Osteocyte (in vitro differentiated cells): ENCODE measurements at regions not wholly inside any gene's neighbourhood (a gene's known extent, or its start where the extent isn't known, plus 50 kb on each side); places are given as distances from the start of the nearest gene placed in this dataset.
"Not testable (repeated sequence)": the region's sequence is repeated elsewhere in the genome, so short reads cannot be mapped to it uniquely, and the experiment has no call there.

Experiments
- DNase-seq: peaks from one replicate; pipeline ENCODE4 v3.0.0; 2021; ENCODE audit warnings: mixed read lengths; ENCODE audit not compliant: unreplicated experiment; ENCODE audit errors: extremely low spot score
- H3K27ac Mint-ChIP-seq: one replicate; pipeline ENCODE4 v1.8.0; 2021; ENCODE audit warnings: mild to moderate bottlenecking, mixed read lengths; ENCODE audit not compliant: unreplicated experiment
- H3K27me3 Mint-ChIP-seq: one replicate; pipeline ENCODE4 v1.8.0; 2021; ENCODE audit warnings: mixed read lengths; ENCODE audit not compliant: unreplicated experiment
- H3K36me3 Mint-ChIP-seq: one replicate; pipeline ENCODE4 v1.8.0; 2021; ENCODE audit warnings: mixed read lengths; ENCODE audit not compliant: unreplicated experiment
- H3K4me1 Mint-ChIP-seq: one replicate; pipeline ENCODE4 v1.8.0; 2021; ENCODE audit warnings: mixed read lengths; ENCODE audit not compliant: unreplicated experiment
- H3K4me3 Mint-ChIP-seq: one replicate; pipeline ENCODE4 v1.8.0; 2021; ENCODE audit warnings: mild to moderate bottlenecking, moderate library complexity, mixed read lengths; ENCODE audit not compliant: unreplicated experiment
- H3K9me3 Mint-ChIP-seq: one replicate; pipeline ENCODE4 v1.8.0; 2021; ENCODE audit warnings: mixed read lengths; ENCODE audit not compliant: unreplicated experiment
- TF ChIP-seq, protein P1 (sequence below): fragments of 200-600 bp; sonication (generic); IDR thresholded peaks from 2 replicates; pipeline ENCODE4 v1.5.0; 2021; ENCODE audit warnings: antibody characterized with exemption, mild to moderate bottlenecking, moderate library complexity

GRCh38 chr1:55768327-55768952 is 553.3 kb upstream of the USP24 start:
- peaks cover 14% of the 10 kb centered on the region for H3K4me1 Mint-ChIP-seq
- no peaks in the 10 kb centered on the region for H3K27me3 Mint-ChIP-seq
- no peaks in the 10 kb centered on the region for H3K36me3 Mint-ChIP-seq
- H3K4me3 Mint-ChIP-seq = no peak overlapping the region
- TF ChIP-seq, protein P1, sequence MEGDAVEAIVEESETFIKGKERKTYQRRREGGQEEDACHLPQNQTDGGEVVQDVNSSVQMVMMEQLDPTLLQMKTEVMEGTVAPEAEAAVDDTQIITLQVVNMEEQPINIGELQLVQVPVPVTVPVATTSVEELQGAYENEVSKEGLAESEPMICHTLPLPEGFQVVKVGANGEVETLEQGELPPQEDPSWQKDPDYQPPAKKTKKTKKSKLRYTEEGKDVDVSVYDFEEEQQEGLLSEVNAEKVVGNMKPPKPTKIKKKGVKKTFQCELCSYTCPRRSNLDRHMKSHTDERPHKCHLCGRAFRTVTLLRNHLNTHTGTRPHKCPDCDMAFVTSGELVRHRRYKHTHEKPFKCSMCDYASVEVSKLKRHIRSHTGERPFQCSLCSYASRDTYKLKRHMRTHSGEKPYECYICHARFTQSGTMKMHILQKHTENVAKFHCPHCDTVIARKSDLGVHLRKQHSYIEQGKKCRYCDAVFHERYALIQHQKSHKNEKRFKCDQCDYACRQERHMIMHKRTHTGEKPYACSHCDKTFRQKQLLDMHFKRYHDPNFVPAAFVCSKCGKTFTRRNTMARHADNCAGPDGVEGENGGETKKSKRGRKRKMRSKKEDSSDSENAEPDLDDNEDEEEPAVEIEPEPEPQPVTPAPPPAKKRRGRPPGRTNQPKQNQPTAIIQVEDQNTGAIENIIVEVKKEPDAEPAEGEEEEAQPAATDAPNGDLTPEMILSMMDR = no peak
- no peak for DNase-seq
- peaks cover 4% of the 10 kb centered on the region for H3K9me3 Mint-ChIP-seq
- H3K27ac Mint-ChIP-seq = no peak overlapping the region

GRCh38 chr1:55767171-55767570 is 552.0 kb upstream of the USP24 start:
- TF ChIP-seq, protein P1 = no peak
- Mint-ChIP-seq H3K4me1 (peaks cover 14% of the 10 kb centered on the region), H3K36me3 (no peaks in the 10 kb centered on the region), H3K27ac (no peak overlapping the region), H3K27me3 (no peaks in the 10 kb centered on the region), H3K9me3 (peaks cover 8% of the 10 kb centered on the region), H3K4me3 (no peak overlapping the region)
- DNase-seq = no peak

DNA sequence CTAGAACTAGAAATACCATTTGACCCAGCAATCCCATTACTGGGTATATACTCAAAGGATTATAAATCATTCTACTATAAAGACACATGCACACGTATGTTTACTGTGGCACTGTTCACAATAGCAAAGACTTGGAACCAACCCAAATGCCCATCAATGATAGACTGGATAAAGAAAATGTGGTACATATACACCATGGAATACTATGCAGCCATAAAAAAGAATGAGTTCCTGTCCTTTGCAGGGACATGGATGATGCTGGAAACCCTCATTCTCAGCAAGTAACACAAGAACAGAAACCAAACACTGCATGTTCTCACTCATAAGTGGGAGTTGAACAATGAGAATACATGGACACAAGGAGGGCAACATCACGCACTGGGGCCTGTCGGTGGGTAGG is 550.3 kb upstream of the USP24 start:
- H3K4me1 Mint-ChIP-seq = peaks cover 14% of the 10 kb centered on the region
- H3K4me3 Mint-ChIP-seq, DNase-seq, H3K36me3 Mint-ChIP-seq, H3K27me3 Mint-ChIP-seq, H3K27ac Mint-ChIP-seq: not testable (repeated sequence)
- H3K9me3 Mint-ChIP-seq = peaks cover 10% of the 10 kb centered on the region

DNA sequence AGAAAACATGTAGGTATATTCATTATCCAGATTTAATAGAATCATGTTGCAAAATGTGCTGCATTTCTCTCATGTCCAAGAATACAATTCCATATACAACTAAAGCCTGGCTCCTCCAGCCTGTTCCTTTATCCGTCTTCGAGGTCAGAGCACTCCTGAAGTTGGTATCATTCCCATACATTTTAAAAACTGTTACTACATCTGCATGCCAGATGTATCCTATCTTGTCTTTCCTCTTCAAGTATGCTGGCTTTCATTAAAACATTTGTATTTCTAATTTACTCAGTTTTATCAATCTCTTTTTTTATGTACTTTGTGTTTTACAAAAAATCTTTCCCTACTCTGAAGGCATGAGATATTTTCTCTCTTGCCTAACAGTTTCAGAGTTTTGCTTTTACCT is 536.6 kb upstream of the USP24 start:
- Mint-ChIP-seq H3K36me3 (peaks cover 14% of the 10 kb centered on the region), H3K4me1 (no peaks in the 10 kb centered on the region)
- no peak for DNase-seq

DNA sequence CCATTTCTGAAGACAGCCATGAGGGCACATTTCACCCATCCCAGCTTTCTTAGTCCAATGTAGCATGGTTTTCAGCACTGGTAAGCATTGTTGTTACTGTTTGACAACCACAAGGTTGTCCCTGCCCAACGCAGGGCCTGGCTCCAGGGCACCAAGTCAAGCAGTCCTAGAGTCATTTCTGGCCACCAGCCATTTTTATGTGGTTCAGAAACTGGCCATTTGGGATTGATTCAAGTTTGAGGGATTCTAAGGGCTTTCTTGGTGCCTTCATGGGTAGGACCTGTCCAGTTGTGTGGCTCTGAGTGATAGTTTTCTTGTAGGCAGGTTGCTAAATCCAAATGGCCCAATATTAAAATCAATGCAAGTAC is 535.4 kb upstream of the USP24 start:
- TF ChIP-seq, protein P1 = no peak
- no peak overlapping the region for H3K27ac Mint-ChIP-seq
- peaks cover 24% of the 10 kb centered on the region for H3K9me3 Mint-ChIP-seq
- no peak overlapping the region for H3K4me3 Mint-ChIP-seq
- no peaks in the 10 kb centered on the region for H3K4me1 Mint-ChIP-seq
- peaks cover 8% of the 10 kb centered on the region for H3K36me3 Mint-ChIP-seq
- no peaks in the 10 kb centered on the region for H3K27me3 Mint-ChIP-seq
- no peak for DNase-seq

More for the DNA sequence above, 536.6 kb upstream of the USP24 start:
- Mint-ChIP-seq H3K9me3 (peaks cover 27% of the 10 kb centered on the region), H3K4me3 (no peak overlapping the region), H3K27me3 (no peaks in the 10 kb centered on the region), H3K27ac (no peak overlapping the region)
- TF ChIP-seq, protein P1 = no peak
